SHP77 (cell line): ENCODE measurements at regions not wholly inside any gene's neighbourhood (a gene's known extent, or its start where the extent isn't known, plus 50 kb on each side); places are given as distances from the start of the nearest gene placed in this dataset.

Experiments
- DNase-seq, 2 experiments: peaks; one replicate each; lab custom pipeline; 2025; lab: John Stamatoyannopoulos, UW

DNA sequence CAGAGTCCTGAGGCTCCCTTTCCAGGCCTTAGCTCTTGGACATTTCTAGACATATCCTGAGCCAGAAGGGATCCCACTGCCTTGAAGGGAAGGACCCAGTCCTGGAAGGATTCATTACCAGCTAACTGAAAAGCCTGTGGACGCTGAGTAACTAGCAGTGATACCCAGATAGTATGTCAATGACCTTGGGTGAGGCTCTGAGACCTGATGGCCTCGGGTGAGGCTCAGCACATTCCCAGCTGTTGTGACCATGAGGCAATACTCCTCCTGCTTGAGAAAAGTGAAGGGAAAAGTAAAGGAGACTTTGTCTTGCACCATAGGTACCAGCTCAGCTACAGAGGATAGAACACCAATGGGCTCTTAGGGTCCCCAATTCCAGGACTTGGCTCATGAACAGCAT is 268.1 kb downstream of the DKK2 start:
- DNase-seq, result no peak

DNA sequence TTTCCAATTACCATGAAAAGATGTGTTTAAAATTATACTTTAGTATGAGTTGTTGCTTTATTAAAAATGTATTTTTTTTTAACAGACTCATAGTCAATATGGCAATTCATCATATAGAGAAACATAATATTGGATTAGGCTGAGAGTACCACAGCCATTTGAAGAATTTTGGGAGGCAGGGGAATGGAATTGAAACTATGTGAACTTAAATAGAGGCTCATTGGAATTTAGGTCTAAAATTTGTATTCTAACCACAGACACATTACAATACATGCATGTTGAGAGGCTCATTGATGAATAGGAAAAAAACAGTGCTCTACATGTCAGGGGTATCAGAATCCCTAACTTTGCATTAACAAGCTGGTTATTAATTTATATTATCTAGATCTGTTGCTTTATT is 269.6 kb downstream of the DKK2 start:
- no peak for DNase-seq

DNA sequence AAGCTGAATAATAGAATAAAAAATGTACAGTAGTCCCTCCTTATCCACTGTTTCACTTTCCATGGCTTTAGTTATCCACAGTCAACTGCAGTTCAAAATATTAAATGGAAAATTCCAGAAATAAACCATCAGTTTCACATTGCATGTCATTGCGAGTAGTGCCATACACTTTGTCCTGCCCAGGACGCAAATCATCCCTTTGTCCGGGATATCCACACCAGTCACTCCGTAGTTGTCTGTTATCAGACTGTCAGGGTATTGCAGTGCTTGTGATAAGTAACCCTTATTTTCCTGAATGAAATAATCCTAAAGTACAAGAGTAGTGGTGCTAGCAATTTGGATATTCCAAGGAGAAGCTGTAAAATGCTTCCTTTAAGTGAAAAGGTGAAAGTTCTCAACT is 271.3 kb downstream of the DKK2 start:
- no peak for DNase-seq

DNA sequence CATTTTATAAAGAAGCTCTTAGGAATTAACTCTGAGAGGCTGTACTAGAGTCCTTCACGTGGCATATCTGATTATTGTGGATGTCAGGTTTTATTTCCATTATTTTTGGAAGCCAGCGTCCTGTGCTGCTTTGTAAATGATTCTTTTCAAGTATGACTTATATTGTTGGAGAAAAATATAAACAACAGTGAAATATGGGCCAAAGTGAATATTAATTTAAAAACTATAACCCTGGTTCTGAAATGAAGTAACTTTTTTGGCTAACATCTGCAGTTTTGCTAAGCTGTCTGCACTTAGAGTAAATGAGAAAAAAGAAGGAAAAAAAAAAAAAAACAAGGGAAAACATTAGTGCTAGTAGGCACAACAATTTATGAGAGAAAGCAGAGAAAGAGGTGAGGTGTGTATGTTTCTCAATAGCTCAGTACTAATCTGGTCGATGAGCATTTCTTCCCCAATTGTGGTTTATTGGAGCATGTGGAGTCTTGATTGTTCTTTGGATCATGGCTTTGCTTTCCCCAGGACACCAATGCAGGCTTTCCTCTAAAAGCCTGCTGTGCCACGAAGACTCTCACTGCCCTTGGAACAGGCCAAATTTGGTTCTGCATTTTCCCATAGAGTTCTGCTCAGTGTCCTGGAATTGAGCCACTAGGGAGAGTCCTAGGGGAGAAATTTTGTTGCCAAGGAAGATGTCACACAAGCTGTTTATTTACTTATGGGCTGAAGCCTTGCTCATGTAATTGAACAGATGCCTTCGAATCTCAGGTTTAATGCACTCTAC is 273.3 kb downstream of the DKK2 start:
- no peak for DNase-seq

DNA sequence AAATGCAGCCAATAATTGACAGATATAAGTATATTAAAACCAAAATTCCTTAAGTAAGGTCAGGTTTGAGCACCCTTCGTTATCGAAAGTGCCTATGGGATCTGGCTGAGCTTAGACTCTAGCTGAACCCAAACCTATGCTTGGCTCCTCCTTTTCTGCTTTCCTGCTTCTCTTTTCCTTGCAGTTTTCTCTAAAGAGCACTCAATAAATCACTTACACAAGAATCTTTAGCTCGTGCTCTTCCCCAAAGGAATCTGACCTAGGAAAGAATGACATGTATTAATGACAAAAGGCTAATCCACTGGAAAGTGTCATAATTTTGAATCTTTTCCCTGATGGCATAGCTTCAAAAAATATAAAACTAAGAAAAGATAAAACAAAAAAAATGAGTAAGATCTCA is 282.7 kb downstream of the DKK2 start:
- no peak for DNase-seq

DNA sequence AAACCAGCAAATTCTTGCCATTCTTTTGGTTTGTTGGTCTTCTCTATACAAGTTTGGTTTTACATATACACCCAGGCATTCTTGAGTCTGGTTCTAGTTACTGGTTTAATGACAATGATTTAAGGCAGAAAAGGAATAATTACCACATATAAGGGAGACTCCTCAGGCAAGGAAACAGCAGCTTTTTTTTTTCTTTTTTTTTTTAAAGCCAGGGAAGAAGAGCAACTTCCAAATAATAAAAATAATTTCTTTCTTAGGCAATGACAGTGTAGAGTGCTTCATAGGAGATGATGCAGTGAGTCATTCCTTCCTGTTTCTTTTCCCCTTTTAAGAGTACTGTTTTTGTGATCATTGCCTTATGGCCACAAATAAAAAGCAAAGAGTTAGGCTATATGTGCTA is 289.7 kb downstream of the DKK2 start:
- no peak for DNase-seq

- no peak for DNase-seq
These were observed 298.0 kb downstream of the DKK2 start for GRCh38 chr4:106738121-106738520.

- no peak for DNase-seq
These were observed 317.6 kb downstream of the DKK2 start for GRCh38 chr4:106718548-106718947.

DNA sequence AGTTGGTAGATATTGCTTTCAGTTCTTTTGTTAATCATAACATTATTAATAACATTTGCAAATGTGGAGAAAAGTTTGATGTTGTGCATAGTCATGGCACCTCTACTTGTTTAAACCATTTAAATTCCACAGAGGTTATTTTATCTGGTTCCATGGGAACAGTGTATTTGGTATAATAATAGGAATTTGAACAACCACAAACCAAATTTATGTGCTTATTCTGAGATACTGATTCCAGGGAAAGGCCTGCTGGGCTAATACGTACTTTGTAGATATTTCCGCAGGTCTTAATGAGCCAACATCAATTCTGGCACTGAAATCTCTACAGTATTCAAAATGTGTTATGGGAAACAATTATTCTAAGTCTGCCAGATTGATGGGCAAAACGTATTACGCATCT is 319.0 kb downstream of the DKK2 start:
- no peak for DNase-seq

DNA sequence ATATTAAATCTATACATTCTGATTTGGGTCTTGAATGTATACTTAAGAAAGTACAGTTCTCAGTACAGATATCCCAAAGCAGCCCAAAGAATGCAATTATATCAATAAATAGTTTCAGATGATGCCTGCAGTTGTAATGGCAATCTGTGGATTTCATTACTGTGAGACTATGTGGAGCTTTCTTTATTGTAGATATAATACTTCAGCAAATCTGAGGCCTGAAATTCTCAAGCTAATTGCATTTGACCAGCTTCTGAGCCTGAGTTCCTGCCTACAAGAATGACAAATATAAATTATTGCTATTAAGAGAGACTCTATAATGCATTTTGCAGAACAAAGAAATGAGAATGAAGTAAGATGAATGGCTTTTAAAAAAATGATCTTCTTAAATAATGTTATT is 320.3 kb downstream of the DKK2 start:
- DNase-seq, result no peak

GRCh38 chr4:106708464-106708816 is 327.7 kb downstream of the DKK2 start:
- DNase-seq, result no peak

- no peak for DNase-seq
These were observed 328.2 kb downstream of the DKK2 start for GRCh38 chr4:106707776-106708463.

GRCh38 chr4:106704253-106704870 is 331.8 kb downstream of the DKK2 start:
- DNase-seq, result no peak

DNA sequence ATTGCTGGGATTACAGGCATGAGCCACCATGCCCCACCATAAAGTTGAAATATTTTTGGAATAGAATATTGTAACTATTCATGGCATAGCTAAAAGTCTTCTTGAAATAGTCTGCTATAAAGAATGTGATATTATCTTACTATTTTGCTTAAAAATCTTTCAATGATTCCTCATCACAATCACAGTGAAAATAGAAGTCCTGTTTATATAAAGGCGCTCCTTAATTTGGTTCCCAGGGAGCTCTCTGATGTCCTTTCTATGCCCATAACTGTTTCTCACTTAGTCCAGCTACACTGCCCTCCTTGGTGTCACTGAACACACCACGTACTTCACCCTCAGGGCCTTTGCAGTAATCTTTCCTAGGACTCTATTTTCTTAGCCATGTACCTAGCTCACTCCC is 331.7 kb upstream of the GIMD1 start:
- DNase-seq, result no peak

DNA sequence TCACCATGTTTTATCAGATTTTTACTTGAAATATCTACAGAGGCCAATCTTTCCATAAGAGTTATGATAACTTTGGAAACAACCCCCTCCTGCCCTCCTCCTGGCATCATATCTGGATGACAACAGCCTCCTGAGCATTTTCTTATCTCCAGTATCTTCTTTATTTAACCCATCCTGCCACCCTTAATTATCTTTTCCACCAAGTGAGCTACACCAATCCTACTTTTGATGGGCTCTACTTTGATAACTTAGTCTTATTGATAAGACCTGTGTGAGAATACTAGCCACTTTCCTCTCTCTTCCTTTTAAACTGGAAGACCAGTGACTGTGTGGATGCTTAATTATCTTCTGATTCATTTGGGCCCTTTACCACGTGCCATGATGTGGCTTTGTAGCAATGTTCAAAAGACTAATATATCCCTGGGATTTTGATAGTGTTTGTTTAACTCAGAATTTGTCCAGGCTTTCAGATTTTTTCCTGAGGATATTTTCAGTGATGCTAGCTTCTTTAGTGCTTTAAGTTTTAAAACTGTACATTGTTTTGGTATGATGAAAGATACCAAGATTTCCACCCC is 330.1 kb upstream of the GIMD1 start:
- DNase-seq, result no peak

GRCh38 chr4:106695501-106696262 is 327.1 kb upstream of the GIMD1 start:
- no peak for DNase-seq

- DNase-seq, result no peak
These were observed 325.7 kb upstream of the GIMD1 start for GRCh38 chr4:106694232-106694631.

DNA sequence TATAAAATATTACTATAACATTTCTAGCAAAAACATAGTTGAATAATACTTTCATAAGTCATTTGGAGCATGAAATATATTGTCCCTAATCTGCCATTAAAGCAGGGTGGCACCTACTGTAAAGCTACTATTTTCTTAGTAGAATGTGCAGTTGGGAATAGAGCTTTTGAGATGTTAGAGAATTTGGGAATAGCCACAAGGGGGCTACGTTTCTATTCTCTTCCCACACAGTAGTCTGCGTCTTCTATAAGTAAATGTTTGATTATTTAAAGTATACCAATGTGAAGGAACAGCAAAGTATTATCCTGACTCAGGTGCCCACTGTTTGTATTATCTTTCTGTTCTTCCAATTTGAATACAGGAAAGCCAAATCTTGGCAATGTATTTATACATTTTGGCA is 323.2 kb upstream of the GIMD1 start:
- DNase-seq, result no peak

- DNase-seq, result no peak
These were observed 321.9 kb upstream of the GIMD1 start for GRCh38 chr4:106690487-106690886.

DNA sequence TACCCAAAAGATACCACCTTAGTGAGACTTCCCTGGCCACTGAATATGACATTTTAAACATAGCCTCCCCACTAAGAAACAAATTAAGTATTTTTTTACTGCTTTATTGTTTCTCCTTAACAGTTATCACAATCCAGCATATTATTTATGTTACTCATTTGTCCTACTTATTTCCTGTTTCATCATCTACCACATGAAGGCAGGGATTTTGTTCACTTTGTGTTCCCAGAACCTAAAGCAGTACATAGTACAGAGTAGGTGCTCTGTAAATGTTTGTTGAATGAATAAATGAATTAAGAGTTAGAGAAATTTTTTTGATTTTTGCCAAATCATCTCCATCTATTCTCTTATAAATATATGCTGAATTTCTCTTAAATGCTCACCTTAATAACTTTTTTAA is 318.4 kb upstream of the GIMD1 start:
- DNase-seq, result no peak

- no peak for DNase-seq
These were observed 312.9 kb upstream of the GIMD1 start for GRCh38 chr4:106681381-106681921.

DNA sequence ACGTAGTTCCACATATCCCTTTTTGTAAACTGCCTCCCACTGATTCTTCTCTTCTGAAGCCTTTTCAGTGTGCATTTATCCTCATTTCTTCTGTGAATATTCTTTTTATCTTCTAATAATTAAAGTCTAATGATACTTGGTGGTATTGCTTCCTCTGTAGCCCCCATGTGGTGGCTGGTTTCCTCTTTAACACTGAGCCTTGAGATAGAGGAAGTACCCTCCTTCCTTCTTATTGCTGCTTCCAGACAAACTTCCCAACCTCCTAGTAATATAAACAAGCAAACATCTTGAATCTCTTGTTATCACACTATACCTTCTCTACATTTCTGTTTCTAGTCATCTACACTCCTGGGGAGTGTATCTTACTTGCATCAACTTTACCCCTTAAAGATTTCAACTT is 310.5 kb upstream of the GIMD1 start:
- DNase-seq, result no peak
